HG02763 (cell line): ENCODE measurements at regions not wholly inside any gene's neighbourhood (a gene's known extent, or its start where the extent isn't known, plus 50 kb on each side); places are given as distances from the start of the nearest gene placed in this dataset.
A peak's percentile ranks its signal among the peaks of the same experiment; 100 is the strongest.

Source experiments
- ATAC-seq: cut with Tn5 transposase; IDR thresholded peaks from one replicate; pipeline ENCODE4 v1.9.1; 2021; ENCODE audit warnings: mild to moderate bottlenecking, moderate library complexity; ENCODE audit not compliant: unreplicated experiment

- no peak for ATAC-seq
Measured at GRCh38 chrX:97666890-97667289, 783.2 kb downstream of the RPA4 start.

GRCh38 chrX:97668126-97668525 is 784.4 kb downstream of the RPA4 start:
- ATAC-seq = no peak

- ATAC-seq = no peak
Measured at GRCh38 chrX:97672138-97672537, 788.4 kb downstream of the RPA4 start.

GRCh38 chrX:97672608-97673007 is 788.9 kb downstream of the RPA4 start:
- ATAC-seq = no peak

- no peak for ATAC-seq
Measured at GRCh38 chrX:97673135-97673534, 789.4 kb downstream of the RPA4 start.

- ATAC-seq = no peak
Measured at GRCh38 chrX:97682991-97683840, 799.5 kb downstream of the RPA4 start.

- peak; percentile 64 for ATAC-seq
Measured at GRCh38 chrX:97685753-97686152, 802.0 kb downstream of the RPA4 start.

- no peak for ATAC-seq
Measured at GRCh38 chrX:97691901-97692455, 808.3 kb downstream of the RPA4 start.

GRCh38 chrX:97692575-97692974 is 808.9 kb downstream of the RPA4 start:
- no peak for ATAC-seq

- no peak for ATAC-seq
Measured at GRCh38 chrX:97700547-97700946, 816.8 kb downstream of the RPA4 start.

- no peak for ATAC-seq
Measured at GRCh38 chrX:97704474-97704873, 820.8 kb downstream of the RPA4 start.

- ATAC-seq = no peak
Measured at GRCh38 chrX:97704881-97705280, 821.2 kb downstream of the RPA4 start.

- no peak for ATAC-seq
Measured at GRCh38 chrX:97705936-97706335, 822.2 kb downstream of the RPA4 start.

- ATAC-seq = no peak
Measured at GRCh38 chrX:97714072-97714471, 830.4 kb downstream of the RPA4 start.

- no peak for ATAC-seq
Measured at GRCh38 chrX:97728215-97728614, 844.5 kb downstream of the RPA4 start.

- ATAC-seq = no peak
Measured at GRCh38 chrX:97740044-97740443, 856.3 kb downstream of the RPA4 start.

GRCh38 chrX:97740886-97741285 is 857.2 kb downstream of the RPA4 start:
- no peak for ATAC-seq

- ATAC-seq = no peak
Measured at GRCh38 chrX:97743014-97743413, 859.3 kb downstream of the RPA4 start.

- ATAC-seq = no peak
Measured at GRCh38 chrX:97747346-97747745, 863.6 kb downstream of the RPA4 start.

GRCh38 chrX:97751016-97751415 is 867.3 kb downstream of the RPA4 start:
- no peak for ATAC-seq

- no peak for ATAC-seq
Measured at GRCh38 chrX:97751735-97752134, 868.0 kb downstream of the RPA4 start.

- no peak for ATAC-seq
Measured at GRCh38 chrX:97756879-97757278, 873.2 kb downstream of the RPA4 start.

GRCh38 chrX:97763391-97763790 is 879.7 kb downstream of the RPA4 start:
- no peak for ATAC-seq
